ENCODE measurements at regions not wholly inside any gene's neighbourhood (a gene's known extent, or its start where the extent isn't known, plus 50 kb on each side); places are given as distances from the start of the nearest gene placed in this dataset.

DNA sequence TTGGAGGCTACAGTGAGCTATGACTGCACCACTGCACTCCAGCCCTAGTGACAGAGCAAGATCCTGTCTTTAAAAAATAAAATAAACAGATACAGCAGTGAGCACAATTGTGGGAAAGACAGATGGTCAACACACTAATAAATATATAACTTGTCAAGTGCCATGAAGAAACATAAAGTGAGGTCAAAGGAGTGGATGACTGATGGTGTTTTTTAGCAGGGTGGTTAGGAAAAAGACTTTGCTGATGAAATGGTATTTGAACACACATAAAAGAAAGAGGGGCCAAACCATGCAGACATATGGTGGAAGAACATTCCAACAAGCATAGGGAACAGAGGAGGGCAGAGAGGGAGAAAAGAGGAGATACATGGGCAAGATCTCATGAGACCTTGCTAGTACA is 392.7 kb upstream of the AUTS2 start:
- DNase-seq, result no peak

GRCh38 chr7:69208276-69208675 is 390.0 kb upstream of the AUTS2 start:
- intact Hi-C loops (cut with DNase I), result no loop called here
- Histone ChIP-seq H3K4me3 (no peak overlapping the region), H3K9me3 (no peaks in the 10 kb centered on the region), H3K36me3 (no peaks in the 10 kb centered on the region), H3K27ac (no peak overlapping the region), H3K4me1 (no peaks in the 10 kb centered on the region), H3K27me3 (no peaks in the 10 kb centered on the region)
- no peak for DNase-seq
- 81 to 82% methylated on average over 6 of the region's 6 CpGs for WGBS, 2 donors
- TF ChIP-seq, protein P1, sequence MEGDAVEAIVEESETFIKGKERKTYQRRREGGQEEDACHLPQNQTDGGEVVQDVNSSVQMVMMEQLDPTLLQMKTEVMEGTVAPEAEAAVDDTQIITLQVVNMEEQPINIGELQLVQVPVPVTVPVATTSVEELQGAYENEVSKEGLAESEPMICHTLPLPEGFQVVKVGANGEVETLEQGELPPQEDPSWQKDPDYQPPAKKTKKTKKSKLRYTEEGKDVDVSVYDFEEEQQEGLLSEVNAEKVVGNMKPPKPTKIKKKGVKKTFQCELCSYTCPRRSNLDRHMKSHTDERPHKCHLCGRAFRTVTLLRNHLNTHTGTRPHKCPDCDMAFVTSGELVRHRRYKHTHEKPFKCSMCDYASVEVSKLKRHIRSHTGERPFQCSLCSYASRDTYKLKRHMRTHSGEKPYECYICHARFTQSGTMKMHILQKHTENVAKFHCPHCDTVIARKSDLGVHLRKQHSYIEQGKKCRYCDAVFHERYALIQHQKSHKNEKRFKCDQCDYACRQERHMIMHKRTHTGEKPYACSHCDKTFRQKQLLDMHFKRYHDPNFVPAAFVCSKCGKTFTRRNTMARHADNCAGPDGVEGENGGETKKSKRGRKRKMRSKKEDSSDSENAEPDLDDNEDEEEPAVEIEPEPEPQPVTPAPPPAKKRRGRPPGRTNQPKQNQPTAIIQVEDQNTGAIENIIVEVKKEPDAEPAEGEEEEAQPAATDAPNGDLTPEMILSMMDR (IDR thresholded peaks at IDR 0.05), result no peak
- TF ChIP-seq POLR2AphosphoS5 (IDR thresholded peaks at IDR 0.05) (no peak), POLR2A (IDR thresholded peaks at IDR 0.05) (no peak), EP300 (IDR thresholded peaks at IDR 0.05) (no peak)

More for the DNA sequence above, 392.7 kb upstream of the AUTS2 start:
- no peak overlapping the region for H3K27ac ChIP-seq
- no peak for TF ChIP-seq POLR2AphosphoS5 (IDR thresholded peaks at IDR 0.05)
- TF ChIP-seq, protein P1 (IDR thresholded peaks at IDR 0.05), result no peak
- TF ChIP-seq POLR2A (IDR thresholded peaks at IDR 0.05), result no peak
- no peak for TF ChIP-seq EP300 (IDR thresholded peaks at IDR 0.05)
- peaks cover 0 to 4% (median 0%) of the 10 kb centered on the region in 4 donors for H3K9me3 ChIP-seq
- H3K36me3 ChIP-seq, result no peaks in the 10 kb centered on the region
- H3K4me1 ChIP-seq, result peaks cover 0 to 12% (median 4%) of the 10 kb centered on the region in 4 donors
- H3K27me3 ChIP-seq, result no peaks in the 10 kb centered on the region
- intact Hi-C loops (cut with DNase I), result no loop called here
- no peak overlapping the region for H3K4me3 ChIP-seq

GRCh38 chr7:69208848-69209247 is 389.4 kb upstream of the AUTS2 start:
- H3K36me3 ChIP-seq, result no peaks in the 10 kb centered on the region
- no peak for TF ChIP-seq POLR2AphosphoS5 (IDR thresholded peaks at IDR 0.05)
- no peak for TF ChIP-seq EP300 (IDR thresholded peaks at IDR 0.05)
- TF ChIP-seq POLR2A (IDR thresholded peaks at IDR 0.05), result no peak
- TF ChIP-seq, protein P1 (IDR thresholded peaks at IDR 0.05), result no peak
- H3K27ac ChIP-seq, result no peak overlapping the region
- H3K4me3 ChIP-seq, result no peak overlapping the region
- H3K9me3 ChIP-seq, result no peaks in the 10 kb centered on the region
- no peaks in the 10 kb centered on the region for H3K4me1 ChIP-seq
- intact Hi-C loops (cut with DNase I), result no loop called here
- no peaks in the 10 kb centered on the region for H3K27me3 ChIP-seq
- DNase-seq, result no peak
- WGBS, 2 donors, result 84 to 85% methylated on average over 6 of the region's 6 CpGs

GRCh38 chr7:69211336-69211735 is 386.9 kb upstream of the AUTS2 start:
- H3K27ac ChIP-seq, result no peak overlapping the region
- WGBS, 2 donors, result 79 to 80% methylated on average over 10 of the region's 10 CpGs
- no peak for DNase-seq
- no peaks in the 10 kb centered on the region for H3K27me3 ChIP-seq
- intact Hi-C loops (cut with DNase I), result no loop called here
- no peaks in the 10 kb centered on the region for H3K4me1 ChIP-seq
- no peak overlapping the region for H3K4me3 ChIP-seq
- H3K9me3 ChIP-seq, result no peaks in the 10 kb centered on the region
- H3K36me3 ChIP-seq, result no peaks in the 10 kb centered on the region
- TF ChIP-seq POLR2A (IDR thresholded peaks at IDR 0.05), result no peak
- TF ChIP-seq EP300 (IDR thresholded peaks at IDR 0.05), result no peak
- TF ChIP-seq, protein P1 (IDR thresholded peaks at IDR 0.05), result no peak
- TF ChIP-seq POLR2AphosphoS5 (IDR thresholded peaks at IDR 0.05), result no peak

- TF ChIP-seq, protein P1 (IDR thresholded peaks at IDR 0.05), result no peak
- Histone ChIP-seq H3K4me3 (no peak overlapping the region), H3K4me1 (no peaks in the 10 kb centered on the region), H3K27me3 (no peaks in the 10 kb centered on the region), H3K36me3 (no peaks in the 10 kb centered on the region), H3K9me3 (no peaks in the 10 kb centered on the region), H3K27ac (no peak overlapping the region)
- intact Hi-C loops (cut with DNase I), result no loop called here
- 60 to 71% methylated on average over 6 of the region's 6 CpGs for WGBS, 2 donors
- no peak for DNase-seq
These were observed 386.5 kb upstream of the AUTS2 start for GRCh38 chr7:69211739-69212138.
